Mucosa of gallbladder (tissue), 1 donor: ENCODE measurements at regions not wholly inside any gene's neighbourhood (a gene's known extent, or its start where the extent isn't known, plus 50 kb on each side); places are given as distances from the start of the nearest gene placed in this dataset.

ENCODE experiments used
- DNase-seq: peaks from one replicate; pipeline ENCODE4 v3.0.0-alpha.2; 2020; ENCODE audit warnings: low spot score
- donor health status: DM: no; HTN: no; CAD: no.

GRCh38 chr12:59046763-59047534 lies 126.6 kb upstream of the LRIG3 start:
- DNase-seq = no peak

DNA sequence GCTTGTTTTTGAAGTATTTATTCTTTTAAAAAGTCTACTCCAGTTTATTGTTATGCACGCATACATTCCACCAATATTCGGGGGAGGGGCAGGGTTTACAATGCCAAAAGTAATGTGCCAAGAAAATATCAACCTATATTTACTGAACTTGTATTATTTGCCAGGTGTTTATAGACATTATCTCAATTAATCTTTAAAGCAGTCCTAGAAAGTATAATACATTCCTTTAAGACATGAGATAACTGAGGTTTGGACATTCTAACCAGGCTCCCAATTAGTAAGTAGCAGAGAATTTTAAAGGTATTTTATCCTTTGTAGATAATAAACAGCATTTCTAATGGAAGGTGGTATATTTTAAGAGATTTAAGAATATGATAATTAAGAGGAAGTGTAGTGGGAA lies 124.5 kb upstream of the LRIG3 start:
- DNase-seq = no peak

- no peak for DNase-seq
Observed at GRCh38 chr12:59041241-59042121, 121.2 kb upstream of the LRIG3 start.

DNA sequence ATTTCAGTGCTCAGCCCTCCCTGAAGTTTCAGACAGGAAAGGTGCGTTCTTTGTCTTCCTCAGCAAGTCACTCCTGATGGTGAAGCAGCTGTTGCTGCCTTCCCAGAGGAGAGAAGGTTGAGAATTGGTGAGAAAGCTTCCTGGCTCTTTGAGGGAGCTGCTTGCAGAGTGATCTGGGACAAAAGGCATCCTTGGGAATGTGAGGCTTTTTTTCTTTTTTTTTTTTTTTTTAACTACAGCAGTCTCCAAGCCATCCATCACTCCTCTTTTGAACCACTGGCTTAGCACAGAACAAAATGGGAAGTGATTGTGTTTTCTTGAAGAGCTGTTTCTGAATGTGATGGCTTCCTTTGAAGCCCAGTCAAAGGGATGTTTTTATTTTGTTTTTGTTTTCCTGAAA lies 120.4 kb upstream of the LRIG3 start:
- DNase-seq = no peak

DNA sequence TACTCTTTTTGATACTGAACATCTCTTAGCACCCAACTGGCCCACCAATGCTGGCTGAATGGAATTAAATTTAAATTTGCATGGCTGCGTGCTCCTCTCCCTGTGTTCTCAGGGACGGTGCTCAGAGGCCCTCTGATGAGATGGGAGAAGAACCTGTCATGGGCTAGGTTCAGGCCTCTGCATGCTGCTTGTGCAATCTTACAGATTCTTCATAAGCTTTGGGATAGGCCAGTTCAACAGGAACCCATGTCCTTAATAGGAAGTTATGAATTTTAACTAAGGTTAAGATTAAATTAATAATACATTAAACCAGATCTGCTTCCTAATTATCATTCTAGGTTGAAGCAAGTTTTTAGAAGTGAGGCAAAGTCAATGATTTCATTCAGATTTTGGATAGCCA lies 119.7 kb upstream of the LRIG3 start:
- no peak for DNase-seq

- no peak for DNase-seq
Observed at GRCh38 chr12:59039005-59039404, 118.7 kb upstream of the LRIG3 start.

GRCh38 chr12:59036973-59037762 lies 116.9 kb upstream of the LRIG3 start:
- DNase-seq = no peak

DNA sequence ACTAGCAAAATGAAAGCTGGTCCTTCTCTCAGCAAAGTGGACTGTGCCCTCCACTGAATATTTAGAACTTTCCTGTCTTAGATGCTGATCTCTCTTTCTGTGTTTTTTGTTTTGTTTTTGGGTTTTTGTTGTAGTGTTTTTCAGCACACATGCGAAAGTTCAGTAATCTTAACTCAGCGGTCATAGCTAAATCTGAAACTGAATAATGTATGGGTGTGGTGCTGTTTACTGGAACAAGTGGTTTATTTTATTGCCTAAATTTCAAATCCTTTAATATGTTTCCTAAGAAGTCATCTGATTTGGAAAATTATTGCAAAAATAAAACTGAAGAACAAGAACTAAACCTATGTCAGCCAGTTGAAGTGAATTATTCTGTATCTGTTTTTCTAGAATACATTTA lies 116.0 kb upstream of the LRIG3 start:
- no peak for DNase-seq

DNA sequence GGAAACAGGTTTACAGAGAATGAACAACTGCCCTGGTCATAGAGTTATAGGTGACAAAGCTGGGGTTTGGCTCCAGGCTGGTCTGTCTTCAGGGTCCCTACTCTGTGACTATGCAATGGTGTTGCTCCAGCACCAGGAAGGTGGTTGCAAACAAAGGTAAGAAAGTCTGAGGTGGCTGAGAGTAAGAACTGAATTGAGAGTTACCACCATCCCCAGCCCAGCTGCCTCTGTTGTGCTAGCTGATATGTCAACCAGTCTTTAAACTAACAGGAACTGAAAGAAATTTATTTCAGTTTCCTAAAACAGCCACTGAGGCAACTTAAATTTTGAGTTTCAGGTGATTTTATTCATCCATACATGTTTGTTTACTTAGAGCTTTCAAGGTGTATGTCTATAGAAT lies 111.0 kb upstream of the LRIG3 start:
- DNase-seq = no peak

GRCh38 chr12:59030415-59030814 lies 110.1 kb upstream of the LRIG3 start:
- peak; percentile 58 for DNase-seq

GRCh38 chr12:59027199-59027598 lies 106.9 kb upstream of the LRIG3 start:
- DNase-seq = no peak

DNA sequence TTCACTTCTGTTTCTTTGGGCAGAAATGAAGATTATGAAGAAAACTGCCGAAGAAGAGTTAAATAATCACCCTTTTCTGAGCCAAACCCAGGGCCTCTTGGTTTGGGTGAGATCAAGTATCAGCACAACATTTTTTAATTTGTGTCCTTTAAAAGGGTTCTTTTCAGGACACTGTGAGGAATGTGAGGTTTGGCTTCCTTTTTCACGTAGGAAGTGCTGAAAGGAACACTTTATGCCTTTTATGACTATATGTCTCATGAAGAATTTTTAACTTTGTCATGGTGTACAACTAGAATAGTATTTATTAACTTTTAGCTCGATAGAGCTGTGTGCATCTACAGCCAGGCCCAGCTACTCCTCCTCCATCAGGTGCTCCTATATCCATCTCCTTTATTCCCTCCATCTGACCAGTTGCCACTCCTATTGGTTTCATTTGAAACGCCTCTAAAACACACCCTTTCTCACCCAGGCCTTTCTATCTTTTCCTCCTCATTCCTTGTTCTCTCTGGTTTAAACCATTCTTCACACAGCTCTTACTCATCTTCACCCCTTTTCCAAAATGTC lies 103.6 kb upstream of the LRIG3 start:
- no peak for DNase-seq

- DNase-seq = no peak
Observed at GRCh38 chr12:59020073-59020946, 100.0 kb upstream of the LRIG3 start.

DNA sequence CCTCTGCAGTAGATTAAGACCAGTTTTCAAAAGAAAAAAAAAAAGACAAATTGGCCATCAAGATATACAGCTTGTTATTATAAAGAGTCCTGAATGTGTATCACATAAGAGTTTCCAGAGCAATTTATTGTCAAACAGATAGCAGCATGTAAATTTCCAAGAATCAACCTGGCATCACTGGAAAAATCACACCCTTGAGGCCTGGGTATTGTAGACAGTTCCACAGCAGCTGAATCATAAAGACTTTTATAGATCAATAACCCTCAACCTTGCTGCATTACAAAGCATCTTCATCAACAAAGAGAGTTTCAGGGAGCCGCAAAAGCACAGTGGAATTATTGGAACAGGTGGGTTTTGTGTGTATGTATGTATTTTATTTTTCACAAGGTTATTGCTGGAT lies 94.6 kb upstream of the LRIG3 start:
- no peak for DNase-seq

DNA sequence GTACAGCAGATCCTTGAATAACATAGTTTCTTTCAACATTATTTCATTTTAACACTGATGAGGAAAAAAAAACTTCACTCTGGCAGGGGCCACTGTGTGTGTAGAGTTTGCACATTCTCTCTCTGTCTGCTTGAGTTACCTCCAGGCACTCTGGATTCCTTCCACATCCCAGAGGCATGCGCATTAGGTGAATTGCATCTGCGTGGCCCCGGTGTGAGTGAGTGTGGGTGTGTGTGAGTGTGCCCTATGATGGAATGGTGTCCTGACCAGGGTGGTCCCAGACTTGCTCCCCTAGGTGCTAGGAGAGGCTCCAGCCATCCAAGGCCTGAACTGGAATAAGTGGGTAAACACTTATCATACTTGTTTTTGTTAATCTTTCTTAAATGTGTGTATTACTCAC lies 90.6 kb upstream of the LRIG3 start:
- no peak for DNase-seq

DNA sequence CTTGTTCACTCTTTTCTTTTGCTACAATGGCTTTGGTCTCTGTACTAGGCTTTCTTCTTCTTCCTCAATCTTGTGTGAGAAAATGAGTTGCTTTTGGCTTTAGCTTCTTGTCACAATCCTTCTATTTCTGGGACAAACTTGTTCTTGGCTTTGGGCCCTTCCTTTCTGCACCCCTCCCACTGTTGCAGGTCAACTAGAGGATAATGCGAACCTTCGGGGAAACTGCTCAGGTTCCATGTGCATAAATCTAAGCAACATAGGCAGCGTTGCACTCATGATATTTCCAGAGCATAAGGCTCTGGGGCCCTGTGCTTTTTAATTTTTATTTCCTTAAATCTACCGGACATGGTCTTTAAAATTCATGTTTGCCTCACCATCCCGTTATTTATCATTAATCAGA lies 89.8 kb upstream of the LRIG3 start:
- no peak for DNase-seq

DNA sequence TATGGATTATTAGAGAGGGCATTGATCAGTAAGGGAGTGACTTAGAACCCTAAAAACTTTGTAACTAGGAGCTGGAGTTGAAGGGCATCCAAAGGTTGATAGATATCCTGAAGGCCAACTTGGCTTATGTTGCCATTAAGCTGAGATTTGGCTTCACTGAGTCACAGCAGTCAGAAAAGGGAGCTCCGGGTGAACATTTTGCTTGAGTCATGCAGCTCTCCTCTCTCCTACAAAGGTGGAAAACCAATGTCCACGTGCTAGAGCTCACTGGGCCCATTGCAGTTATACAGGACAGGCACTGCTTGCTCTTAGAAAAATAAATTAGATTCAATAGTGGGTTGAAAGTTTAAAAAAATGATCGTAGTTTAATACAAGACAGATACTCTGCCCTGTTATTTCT lies 87.3 kb upstream of the LRIG3 start:
- DNase-seq = no peak

GRCh38 chr12:59005193-59005955 lies 85.1 kb upstream of the LRIG3 start:
- DNase-seq = no peak

- no peak for DNase-seq
Observed at GRCh38 chr12:59004456-59004855, 84.2 kb upstream of the LRIG3 start.

GRCh38 chr12:58995666-58996363 lies 75.5 kb upstream of the LRIG3 start:
- no peak for DNase-seq
